GM23338 (cell line): ENCODE measurements at regions not wholly inside any gene's neighbourhood (a gene's known extent, or its start where the extent isn't known, plus 50 kb on each side); places are given as distances from the start of the nearest gene placed in this dataset.
"Not testable (repeated sequence)": the region's sequence is repeated elsewhere in the genome, so short reads cannot be mapped to it uniquely, and the experiment has no call there.

Experiments
- ATAC-seq: fragments of 200-7000 bp; cut with Tn5 transposase; 3 replicates; pipeline ENCODE4 v1.9.1; 2020
- DNase-seq: peaks from one replicate; pipeline ENCODE4 v3.0.0-alpha.2; 2015; ENCODE audit warnings: low spot score
- H2AFZ ChIP-seq: fragments of 200-600 bp; sonication (generic); 2 replicates; pipeline ENCODE4 v1.8.0; 2016; ENCODE audit warnings: antibody characterized with exemption, mild to moderate bottlenecking, moderate library complexity
- H3F3A ChIP-seq: fragments of 200-600 bp; sonication (generic); replicated peaks from 2 replicates; pipeline ENCODE4 v1.8.0; 2017; ENCODE audit warnings: antibody characterized with exemption, mixed run types, low read depth
- H3K27ac ChIP-seq: fragments of 200-600 bp; sonication (generic); 2 replicates; pipeline ENCODE4 v1.6.1; 2016; ENCODE audit warnings: low read depth
- H3K27me3 ChIP-seq: fragments of 200-600 bp; sonication (generic); 2 replicates; pipeline ENCODE4 v1.8.0; 2016; ENCODE audit warnings: mild to moderate bottlenecking, mixed run types, moderate library complexity; ENCODE audit not compliant: insufficient read depth
- H3K36me3 ChIP-seq: fragments of 200-600 bp; sonication (generic); 2 replicates; pipeline ENCODE4 v1.8.0; 2016; ENCODE audit warnings: mild to moderate bottlenecking; ENCODE audit not compliant: insufficient read depth
- H3K4me1 ChIP-seq: fragments of 200-600 bp; sonication (generic); 2 replicates; pipeline ENCODE4 v1.8.0; 2016; ENCODE audit warnings: mild to moderate bottlenecking, moderate library complexity; ENCODE audit not compliant: insufficient read depth
- H3K4me2 ChIP-seq: fragments of 200-600 bp; sonication (generic); 2 replicates; pipeline ENCODE4 v1.7.1; 2017; ENCODE audit warnings: mixed run types
- H3K4me3 ChIP-seq: fragments of 200-600 bp; sonication (generic); 2 replicates; pipeline ENCODE4 v1.6.1; 2016; ENCODE audit warnings: mixed run types
- H3K79me2 ChIP-seq: fragments of 200-600 bp; sonication (generic); replicated peaks from 2 replicates; pipeline ENCODE4 v1.8.0; 2017; ENCODE audit warnings: mild to moderate bottlenecking; ENCODE audit not compliant: insufficient read depth
- H3K9me2 ChIP-seq: fragments of 200-600 bp; sonication (generic); 2 replicates; pipeline ENCODE4 v1.8.0; 2017; ENCODE audit not compliant: insufficient read depth
- H4K20me1 ChIP-seq: fragments of 200-600 bp; sonication (generic); replicated peaks from 2 replicates; pipeline ENCODE4 v1.8.0; 2017; ENCODE audit warnings: mild to moderate bottlenecking; ENCODE audit not compliant: insufficient read depth
- H3K27ac Mint-ChIP-seq: 2 replicates; pipeline ENCODE4 v1.8.0; 2020; ENCODE audit warnings: inconsistent platforms, mild to moderate bottlenecking, moderate library complexity, mixed read lengths
- H3K27me3 Mint-ChIP-seq: 3 replicates; pipeline ENCODE4 v1.8.0; 2022; ENCODE audit warnings: low read depth, mild to moderate bottlenecking, moderate library complexity, mixed read lengths, inconsistent platforms; ENCODE audit not compliant: insufficient read depth, poor library complexity
- H3K36me3 Mint-ChIP-seq: 3 replicates; pipeline ENCODE4 v1.8.0; 2021; ENCODE audit warnings: low read depth, mild to moderate bottlenecking, inconsistent platforms, moderate library complexity, mixed read lengths
- H3K4me1 Mint-ChIP-seq: 3 replicates; pipeline ENCODE4 v1.8.0; 2020; ENCODE audit warnings: mild to moderate bottlenecking, inconsistent platforms, mixed read lengths
- H3K4me3 Mint-ChIP-seq: 3 replicates; pipeline ENCODE4 v1.8.0; 2021; ENCODE audit warnings: moderate library complexity, mild to moderate bottlenecking, inconsistent platforms, mixed read lengths
- H3K9me3 Mint-ChIP-seq: 3 replicates; pipeline ENCODE4 v1.8.0; 2020; ENCODE audit warnings: moderate library complexity, mild to moderate bottlenecking, inconsistent platforms, mixed read lengths
- CREB1 ChIP-seq: fragments of 250-450 bp; sonication (Bioruptor Pico); IDR thresholded peaks from 2 replicates; pipeline ENCODE4 v1.5.0; 2020; ENCODE audit warnings: low read depth, mild to moderate bottlenecking, moderate library complexity
- EZH2phosphoT487 ChIP-seq: fragments of 200-600 bp; sonication (generic); IDR thresholded peaks from one replicate; pipeline ENCODE4 v1.8.1; 2018; ENCODE audit warnings: antibody characterized with exemption; ENCODE audit not compliant: unreplicated experiment
- JUNB ChIP-seq: IDR thresholded peaks from one replicate; pipeline ENCODE4 v1.6.1; 2016; ENCODE audit warnings: antibody characterized with exemption; ENCODE audit not compliant: unreplicated experiment
- NANOG ChIP-seq: IDR thresholded peaks from 2 replicates; pipeline ENCODE4 v1.6.1; 2016; ENCODE audit warnings: antibody characterized with exemption, borderline replicate concordance
- POLR2AphosphoS5 ChIP-seq: IDR thresholded peaks from 2 replicates; pipeline ENCODE4 v1.6.1; 2016; ENCODE audit warnings: antibody characterized with exemption, low read depth
- ZNF114 ChIP-seq: fragments of 250-450 bp; sonication (Bioruptor Pico); IDR thresholded peaks from 2 replicates; pipeline ENCODE4 v1.5.0; 2020; ENCODE audit warnings: mild to moderate bottlenecking, moderate library complexity
- TF ChIP-seq, protein P1 (sequence below), 2 experiments: fragments of 200-600 bp in 1 of 2; sonication (generic) in 1 of 2; conservative IDR thresholded peaks; 2 replicates each; pipeline versions ENCODE4 v1.5.1 to v1.6.1; 2016 to 2017; ENCODE audit warnings: antibody characterized with exemption in 2 of 2, low read depth in 2 of 2, mild to moderate bottlenecking in 2 of 2, moderate library complexity in 1 of 2
- TF ChIP-seq, protein P2 (sequence below): fragments of 250-450 bp; sonication (Bioruptor Pico); IDR thresholded peaks from 2 replicates; pipeline ENCODE4 v1.5.0; 2020; ENCODE audit warnings: mild to moderate bottlenecking, moderate library complexity

DNA sequence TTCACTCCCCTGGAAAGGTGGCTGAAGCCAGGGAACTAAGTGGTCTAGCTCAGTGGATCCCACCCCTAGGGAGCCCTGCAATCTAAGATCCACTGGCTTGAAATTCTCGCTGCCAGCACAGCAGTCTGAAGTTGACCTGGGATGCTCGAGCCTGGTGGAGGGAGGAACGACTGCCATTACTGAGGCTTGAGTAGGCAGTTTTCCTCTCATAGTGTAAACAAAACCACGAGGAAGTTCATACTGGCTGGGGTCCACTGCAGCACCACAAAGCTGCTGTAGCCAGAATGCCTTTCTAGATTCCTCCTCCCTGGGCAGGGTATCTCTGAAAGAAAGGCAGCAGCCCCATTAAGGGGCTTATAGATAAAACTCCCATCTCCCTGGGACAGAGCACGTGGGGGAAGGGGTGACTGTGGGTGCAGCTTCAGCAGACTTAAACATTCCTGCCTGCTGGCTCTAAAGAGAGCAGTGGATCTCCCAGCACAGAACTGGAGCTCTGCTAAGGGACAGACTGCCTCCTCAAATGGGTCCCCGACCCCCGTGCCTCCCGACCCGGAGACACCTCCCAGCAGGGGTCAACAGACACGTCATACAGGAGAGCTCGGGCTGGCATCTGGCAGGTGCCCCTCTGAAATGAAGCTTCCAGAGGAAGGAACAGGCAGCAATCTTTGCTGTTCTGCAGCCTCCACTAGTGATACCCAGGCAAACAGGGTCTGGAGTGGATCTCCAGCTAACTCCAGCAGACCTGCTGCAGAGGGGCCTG is 117.4 kb upstream of the TENT5A start:
- H3K27ac Mint-ChIP-seq, H3K4me2 ChIP-seq, DNase-seq, H3K27ac ChIP-seq, H3K27me3 Mint-ChIP-seq, H3K79me2 ChIP-seq, H3K4me3 Mint-ChIP-seq, H4K20me1 ChIP-seq, H3F3A ChIP-seq, H3K9me2 ChIP-seq, H3K4me1 Mint-ChIP-seq, H3K36me3 ChIP-seq, ATAC-seq, H2AFZ ChIP-seq, H3K4me1 ChIP-seq, H3K4me3 ChIP-seq, H3K27me3 ChIP-seq: not testable (repeated sequence)
- Mint-ChIP-seq H3K36me3 (peaks cover 17% of the 10 kb centered on the region; the same call in 2 of the 3 replicates), H3K9me3 (peaks cover 25% of the 10 kb centered on the region)

DNA sequence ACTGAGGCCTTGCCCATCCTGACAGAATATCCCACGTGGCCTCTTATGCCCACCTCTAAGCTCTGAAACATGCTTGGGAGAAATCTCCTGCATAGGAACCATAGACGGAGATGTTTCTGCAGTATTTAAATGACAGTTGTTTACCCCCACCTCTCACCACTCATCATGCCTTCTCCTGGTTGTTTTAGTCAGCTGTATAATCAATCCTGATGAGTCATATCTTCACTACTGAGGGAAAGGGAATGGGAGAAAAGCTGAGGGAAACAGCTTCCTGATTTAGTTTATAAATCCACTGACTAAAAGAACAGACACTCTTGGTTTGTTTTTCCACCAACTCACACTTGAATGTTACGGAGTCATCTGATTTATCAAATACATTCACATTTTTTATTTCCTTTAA is 113.2 kb upstream of the TENT5A start:
- TF ChIP-seq ZNF114 (no peak), NANOG (no peak), JUNB (no peak), CREB1 (CRISPR knock-in tag) (no peak)
- TF ChIP-seq, protein P1, sequence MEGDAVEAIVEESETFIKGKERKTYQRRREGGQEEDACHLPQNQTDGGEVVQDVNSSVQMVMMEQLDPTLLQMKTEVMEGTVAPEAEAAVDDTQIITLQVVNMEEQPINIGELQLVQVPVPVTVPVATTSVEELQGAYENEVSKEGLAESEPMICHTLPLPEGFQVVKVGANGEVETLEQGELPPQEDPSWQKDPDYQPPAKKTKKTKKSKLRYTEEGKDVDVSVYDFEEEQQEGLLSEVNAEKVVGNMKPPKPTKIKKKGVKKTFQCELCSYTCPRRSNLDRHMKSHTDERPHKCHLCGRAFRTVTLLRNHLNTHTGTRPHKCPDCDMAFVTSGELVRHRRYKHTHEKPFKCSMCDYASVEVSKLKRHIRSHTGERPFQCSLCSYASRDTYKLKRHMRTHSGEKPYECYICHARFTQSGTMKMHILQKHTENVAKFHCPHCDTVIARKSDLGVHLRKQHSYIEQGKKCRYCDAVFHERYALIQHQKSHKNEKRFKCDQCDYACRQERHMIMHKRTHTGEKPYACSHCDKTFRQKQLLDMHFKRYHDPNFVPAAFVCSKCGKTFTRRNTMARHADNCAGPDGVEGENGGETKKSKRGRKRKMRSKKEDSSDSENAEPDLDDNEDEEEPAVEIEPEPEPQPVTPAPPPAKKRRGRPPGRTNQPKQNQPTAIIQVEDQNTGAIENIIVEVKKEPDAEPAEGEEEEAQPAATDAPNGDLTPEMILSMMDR (conservative IDR thresholded peaks at IDR 0.05; ENCODE audit: low read depth in 2 of 2) = no peak
- no peak overlapping the region for H2AFZ ChIP-seq
- peaks cover under 1% of the 10 kb centered on the region; the same call in 2 of the 3 replicates for H3K9me3 Mint-ChIP-seq
- H4K20me1 ChIP-seq = no peaks in the 10 kb centered on the region
- no peaks in the 10 kb centered on the region for H3K27me3 ChIP-seq
- H3K27me3 Mint-ChIP-seq = no peaks in the 10 kb centered on the region
- H3K9me2 ChIP-seq = peaks cover 2% of the 10 kb centered on the region; the same call in 1 of the 2 replicates
- ATAC-seq (no peak), DNase-seq (no peak)
- no peak overlapping the region for H3K27ac Mint-ChIP-seq
- peaks cover 3% of the 10 kb centered on the region; the same call in 1 of the 2 replicates for H3K4me1 ChIP-seq
- no peak overlapping the region for H3K27ac ChIP-seq
- H3K4me3 Mint-ChIP-seq = no peak overlapping the region
- H3K36me3 Mint-ChIP-seq = no peaks in the 10 kb centered on the region
- H3K79me2 ChIP-seq = no peaks in the 10 kb centered on the region
- H3F3A ChIP-seq = no peaks in the 10 kb centered on the region
- H3K4me3 ChIP-seq = no peak overlapping the region
- no peak overlapping the region for H3K4me2 ChIP-seq
- H3K4me1 Mint-ChIP-seq = peaks cover 7% of the 10 kb centered on the region; the same call in 2 of the 3 replicates
- H3K36me3 ChIP-seq = no peaks in the 10 kb centered on the region

DNA sequence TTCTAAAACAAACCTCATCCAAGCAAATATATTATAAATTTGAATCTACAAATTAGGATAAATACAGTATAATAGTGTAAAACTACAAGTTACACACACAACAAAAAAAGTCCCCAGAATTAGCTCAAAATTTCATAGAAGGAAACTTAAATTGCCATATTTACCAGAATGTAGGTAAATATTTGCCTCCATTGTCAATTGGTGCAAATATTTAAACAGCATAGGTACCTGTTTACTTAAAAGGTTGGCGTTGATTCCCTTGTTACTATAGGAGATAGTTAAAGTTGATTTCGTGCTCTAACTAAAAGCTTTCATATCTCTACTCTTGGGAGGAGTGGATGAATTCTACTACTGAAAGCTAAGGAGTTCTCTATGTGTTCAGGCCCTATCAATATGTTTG is 111.6 kb upstream of the TENT5A start:
- peaks cover 7% of the 10 kb centered on the region; the same call in 2 of the 3 replicates for H3K4me1 Mint-ChIP-seq
- no peaks in the 10 kb centered on the region for H3K9me3 Mint-ChIP-seq
- H3K36me3 ChIP-seq = no peaks in the 10 kb centered on the region
- H3K27me3 ChIP-seq = no peaks in the 10 kb centered on the region
- no peak overlapping the region for H3K27ac ChIP-seq
- no peaks in the 10 kb centered on the region for H3F3A ChIP-seq
- no peaks in the 10 kb centered on the region for H3K9me2 ChIP-seq
- ATAC-seq (no peak), DNase-seq (no peak)
- no peak overlapping the region for H3K4me2 ChIP-seq
- H3K4me3 Mint-ChIP-seq = no peak overlapping the region
- H3K27ac Mint-ChIP-seq = no peak overlapping the region
- no peaks in the 10 kb centered on the region for H4K20me1 ChIP-seq
- H3K4me3 ChIP-seq = no peak overlapping the region
- H2AFZ ChIP-seq = no peak overlapping the region
- no peaks in the 10 kb centered on the region for H3K27me3 Mint-ChIP-seq
- H3K36me3 Mint-ChIP-seq = no peaks in the 10 kb centered on the region
- H3K4me1 ChIP-seq = peaks cover 3% of the 10 kb centered on the region; the same call in 1 of the 2 replicates
- no peaks in the 10 kb centered on the region for H3K79me2 ChIP-seq
- TF ChIP-seq CREB1 (CRISPR knock-in tag) = no peak
- TF ChIP-seq POLR2AphosphoS5 = no peak
- TF ChIP-seq NANOG = no peak
- TF ChIP-seq, protein P2, sequence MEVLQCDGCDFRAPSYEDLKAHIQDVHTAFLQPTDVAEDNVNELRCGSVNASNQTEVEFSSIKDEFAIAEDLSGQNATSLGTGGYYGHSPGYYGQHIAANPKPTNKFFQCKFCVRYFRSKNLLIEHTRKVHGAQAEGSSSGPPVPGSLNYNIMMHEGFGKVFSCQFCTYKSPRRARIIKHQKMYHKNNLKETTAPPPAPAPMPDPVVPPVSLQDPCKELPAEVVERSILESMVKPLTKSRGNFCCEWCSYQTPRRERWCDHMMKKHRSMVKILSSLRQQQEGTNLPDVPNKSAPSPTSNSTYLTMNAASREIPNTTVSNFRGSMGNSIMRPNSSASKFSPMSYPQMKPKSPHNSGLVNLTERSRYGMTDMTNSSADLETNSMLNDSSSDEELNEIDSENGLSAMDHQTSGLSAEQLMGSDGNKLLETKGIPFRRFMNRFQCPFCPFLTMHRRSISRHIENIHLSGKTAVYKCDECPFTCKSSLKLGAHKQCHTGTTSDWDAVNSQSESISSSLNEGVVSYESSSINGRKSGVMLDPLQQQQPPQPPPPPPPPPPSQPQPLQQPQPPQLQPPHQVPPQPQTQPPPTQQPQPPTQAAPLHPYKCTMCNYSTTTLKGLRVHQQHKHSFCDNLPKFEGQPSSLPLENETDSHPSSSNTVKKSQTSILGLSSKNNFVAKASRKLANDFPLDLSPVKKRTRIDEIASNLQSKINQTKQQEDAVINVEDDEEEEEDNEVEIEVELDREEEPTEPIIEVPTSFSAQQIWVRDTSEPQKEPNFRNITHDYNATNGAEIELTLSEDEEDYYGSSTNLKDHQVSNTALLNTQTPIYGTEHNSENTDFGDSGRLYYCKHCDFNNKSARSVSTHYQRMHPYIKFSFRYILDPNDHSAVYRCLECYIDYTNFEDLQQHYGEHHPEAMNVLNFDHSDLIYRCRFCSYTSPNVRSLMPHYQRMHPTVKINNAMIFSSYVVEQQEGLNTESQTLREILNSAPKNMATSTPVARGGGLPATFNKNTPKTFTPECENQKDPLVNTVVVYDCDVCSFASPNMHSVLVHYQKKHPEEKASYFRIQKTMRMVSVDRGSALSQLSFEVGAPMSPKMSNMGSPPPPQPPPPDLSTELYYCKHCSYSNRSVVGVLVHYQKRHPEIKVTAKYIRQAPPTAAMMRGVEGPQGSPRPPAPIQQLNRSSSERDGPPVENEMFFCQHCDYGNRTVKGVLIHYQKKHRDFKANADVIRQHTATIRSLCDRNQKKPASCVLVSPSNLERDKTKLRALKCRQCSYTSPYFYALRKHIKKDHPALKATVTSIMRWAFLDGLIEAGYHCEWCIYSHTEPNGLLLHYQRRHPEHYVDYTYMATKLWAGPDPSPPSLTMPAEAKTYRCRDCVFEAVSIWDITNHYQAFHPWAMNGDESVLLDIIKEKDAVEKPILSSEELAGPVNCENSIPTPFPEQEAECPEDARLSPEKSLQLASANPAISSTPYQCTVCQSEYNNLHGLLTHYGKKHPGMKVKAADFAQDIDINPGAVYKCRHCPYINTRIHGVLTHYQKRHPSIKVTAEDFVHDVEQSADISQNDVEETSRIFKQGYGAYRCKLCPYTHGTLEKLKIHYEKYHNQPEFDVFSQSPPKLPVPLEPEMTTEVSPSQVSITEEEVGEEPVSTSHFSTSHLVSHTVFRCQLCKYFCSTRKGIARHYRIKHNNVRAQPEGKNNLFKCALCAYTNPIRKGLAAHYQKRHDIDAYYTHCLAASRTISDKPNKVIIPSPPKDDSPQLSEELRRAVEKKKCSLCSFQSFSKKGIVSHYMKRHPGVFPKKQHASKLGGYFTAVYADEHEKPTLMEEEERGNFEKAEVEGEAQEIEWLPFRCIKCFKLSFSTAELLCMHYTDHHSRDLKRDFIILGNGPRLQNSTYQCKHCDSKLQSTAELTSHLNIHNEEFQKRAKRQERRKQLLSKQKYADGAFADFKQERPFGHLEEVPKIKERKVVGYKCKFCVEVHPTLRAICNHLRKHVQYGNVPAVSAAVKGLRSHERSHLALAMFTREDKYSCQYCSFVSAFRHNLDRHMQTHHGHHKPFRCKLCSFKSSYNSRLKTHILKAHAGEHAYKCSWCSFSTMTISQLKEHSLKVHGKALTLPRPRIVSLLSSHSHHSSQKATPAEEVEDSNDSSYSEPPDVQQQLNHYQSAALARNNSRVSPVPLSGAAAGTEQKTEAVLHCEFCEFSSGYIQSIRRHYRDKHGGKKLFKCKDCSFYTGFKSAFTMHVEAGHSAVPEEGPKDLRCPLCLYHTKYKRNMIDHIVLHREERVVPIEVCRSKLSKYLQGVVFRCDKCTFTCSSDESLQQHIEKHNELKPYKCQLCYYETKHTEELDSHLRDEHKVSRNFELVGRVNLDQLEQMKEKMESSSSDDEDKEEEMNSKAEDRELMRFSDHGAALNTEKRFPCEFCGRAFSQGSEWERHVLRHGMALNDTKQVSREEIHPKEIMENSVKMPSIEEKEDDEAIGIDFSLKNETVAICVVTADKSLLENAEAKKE = no peak
- TF ChIP-seq EZH2phosphoT487 = no peak
